Caco-2 (cell line): ENCODE measurements at regions not wholly inside any gene's neighbourhood (a gene's known extent, or its start where the extent isn't known, plus 50 kb on each side); places are given as distances from the start of the nearest gene placed in this dataset.

ENCODE experiments used
- BruUV-seq: library from RNA; stranded (reverse); fragments of 400-500 nt; replicated peaks from 2 replicates; lab custom pipeline; 2021; lab: Mats Ljungman, UMichigan
- CTCF ChIA-PET: fragments of 300-600 bp; sonication (Branson Sonifier 250); formaldehyde crosslinking; loops from one replicate; lab custom pipeline; 2022; ENCODE audit warnings: antibody characterized with exemption; lab: Charles Lee
- POLR2A ChIA-PET: fragments of 300-600 bp; sonication (Branson Sonifier 250); formaldehyde crosslinking; loops from one replicate; lab custom pipeline; 2022; ENCODE audit warnings: antibody characterized with exemption; lab: Charles Lee
- DNase-seq, 2 experiments: peaks; one replicate each; pipeline versions ENCODE4 v3.0.0 to v3.0.0-alpha.2; 2020 to 2022
- H3K27me3 ChIP-seq: replicated peaks from 2 replicates; pipeline ENCODE4 v1.6.0; 2011; ENCODE audit warnings: low read length; ENCODE audit not compliant: control insufficient read depth, insufficient read depth
- H3K36me3 ChIP-seq: 2 replicates; pipeline ENCODE4 v1.5.1; 2011; ENCODE audit warnings: low read length; ENCODE audit not compliant: control insufficient read depth, insufficient read depth
- H3K4me1 ChIP-seq: fragments of 250-450 bp; sonication (Bioruptor Pico); 2 replicates; pipeline ENCODE4 v1.5.1; 2020; ENCODE audit warnings: mild to moderate bottlenecking
- H3K4me3 ChIP-seq: 2 replicates; pipeline ENCODE4 v1.5.1; 2011; ENCODE audit warnings: low read depth, mild to moderate bottlenecking, control low read depth, low read length
- H3K9me3 ChIP-seq: fragments of 250-450 bp; sonication (Bioruptor Pico); 2 replicates; pipeline ENCODE4 v1.5.1; 2020; ENCODE audit warnings: mild to moderate bottlenecking, moderate library complexity
- H3K27ac Mint-ChIP-seq: one replicate; pipeline ENCODE4 v1.8.0; 2022; ENCODE audit warnings: mixed read lengths; ENCODE audit not compliant: unreplicated experiment
- H3K27me3 Mint-ChIP-seq: one replicate; pipeline ENCODE4 v1.8.0; 2022; ENCODE audit warnings: mixed read lengths; ENCODE audit not compliant: insufficient read depth, unreplicated experiment
- H3K36me3 Mint-ChIP-seq: one replicate; pipeline ENCODE4 v1.8.0; 2022; ENCODE audit warnings: mild to moderate bottlenecking, mixed read lengths; ENCODE audit not compliant: insufficient read depth, unreplicated experiment
- H3K4me1 Mint-ChIP-seq: one replicate; pipeline ENCODE4 v1.8.0; 2022; ENCODE audit warnings: low read depth, mixed read lengths; ENCODE audit not compliant: unreplicated experiment
- H3K4me3 Mint-ChIP-seq: one replicate; pipeline ENCODE4 v1.8.0; 2022; ENCODE audit warnings: mild to moderate bottlenecking, moderate library complexity, mixed read lengths; ENCODE audit not compliant: unreplicated experiment
- H3K9me3 Mint-ChIP-seq: one replicate; pipeline ENCODE4 v1.8.0; 2022; ENCODE audit warnings: mixed read lengths; ENCODE audit not compliant: unreplicated experiment
- CTCF ChIP-seq, 2 experiments: fragments of 200-600 bp in 1 of 2; IDR thresholded peaks; 1 replicate in 1 of 2; 2 replicates in 1 of 2; pipeline versions ENCODE4 v1.5.1 to v1.8.0; 2011 to 2022; ENCODE audit warnings: antibody characterized with exemption in 1 of 2, control low read depth in 1 of 2, inconsistent platforms in 1 of 2, low read depth in 1 of 2, low read length in 1 of 2, mild to moderate bottlenecking in 1 of 2, moderate library complexity in 1 of 2; ENCODE audit not compliant: insufficient read depth in 1 of 2, severe bottlenecking in 1 of 2, unreplicated experiment in 1 of 2
- intact Hi-C: fragments of 100-400 bp; cut with micrococcal nuclease; formaldehyde crosslinking; loops from one replicate; pipeline ENCODE4 v1.10.0; 2022; ENCODE audit not compliant: unreplicated experiment

- Histone ChIP-seq H3K27me3 (no peaks in the 10 kb centered on the region), H3K4me1 (no peaks in the 10 kb centered on the region), H3K4me3 (no peak overlapping the region), H3K36me3 (no peaks in the 10 kb centered on the region), H3K9me3 (no peaks in the 10 kb centered on the region)
- Mint-ChIP-seq H3K27me3 (no peaks in the 10 kb centered on the region), H3K4me1 (no peaks in the 10 kb centered on the region), H3K27ac (no peak overlapping the region), H3K9me3 (peaks cover 27% of the 10 kb centered on the region), H3K36me3 (no peaks in the 10 kb centered on the region), H3K4me3 (no peak overlapping the region)
- no TSS peak for BruUV-seq
- ChIA-PET CTCF (no interaction called here), POLR2A (no interaction called here)
- intact Hi-C loops = no loop called here
- DNase-seq = no peak
- no peak for TF ChIP-seq CTCF (IDR thresholded peaks at IDR 0.05; ENCODE audit: insufficient read depth in 1 of 2, low read depth in 1 of 2, low read length in 1 of 2, severe bottlenecking in 1 of 2, unreplicated experiment in 1 of 2)
These were observed 1470.6 kb downstream of the MAT2B start for GRCh38 chr5:164975986-164976385.

GRCh38 chr5:164980480-164980879, 1475.1 kb downstream of the MAT2B start:
- TF ChIP-seq CTCF (IDR thresholded peaks at IDR 0.05; ENCODE audit: insufficient read depth in 1 of 2, low read depth in 1 of 2, low read length in 1 of 2, severe bottlenecking in 1 of 2, unreplicated experiment in 1 of 2) = no peak
- ChIA-PET CTCF (no interaction called here), POLR2A (no interaction called here)
- no peaks in the 10 kb centered on the region for H3K4me1 Mint-ChIP-seq
- DNase-seq = no peak
- H3K27me3 Mint-ChIP-seq = no peaks in the 10 kb centered on the region
- H3K36me3 ChIP-seq = no peaks in the 10 kb centered on the region
- H3K9me3 Mint-ChIP-seq = peaks cover 16% of the 10 kb centered on the region
- intact Hi-C loops = no loop called here
- H3K27me3 ChIP-seq = no peaks in the 10 kb centered on the region
- no peaks in the 10 kb centered on the region for H3K9me3 ChIP-seq
- no peak overlapping the region for H3K4me3 ChIP-seq
- H3K27ac Mint-ChIP-seq = no peak overlapping the region
- no TSS peak for BruUV-seq
- H3K36me3 Mint-ChIP-seq = no peaks in the 10 kb centered on the region
- no peak overlapping the region for H3K4me3 Mint-ChIP-seq
- H3K4me1 ChIP-seq = no peaks in the 10 kb centered on the region

- Mint-ChIP-seq H3K4me1 (no peaks in the 10 kb centered on the region), H3K9me3 (no peaks in the 10 kb centered on the region), H3K36me3 (no peaks in the 10 kb centered on the region), H3K27ac (no peak overlapping the region), H3K27me3 (peaks cover 12% of the 10 kb centered on the region), H3K4me3 (no peak overlapping the region)
- DNase-seq = no peak
- Histone ChIP-seq H3K27me3 (no peaks in the 10 kb centered on the region), H3K4me1 (no peaks in the 10 kb centered on the region), H3K9me3 (no peaks in the 10 kb centered on the region), H3K4me3 (no peak overlapping the region), H3K36me3 (no peaks in the 10 kb centered on the region)
- no peak for TF ChIP-seq CTCF (IDR thresholded peaks at IDR 0.05; ENCODE audit: insufficient read depth in 1 of 2, low read depth in 1 of 2, low read length in 1 of 2, severe bottlenecking in 1 of 2, unreplicated experiment in 1 of 2)
- CTCF ChIA-PET = no interaction called here
- BruUV-seq = no TSS peak
- intact Hi-C loops = no loop called here
- POLR2A ChIA-PET = no interaction called here
These were observed 1492.7 kb downstream of the MAT2B start for GRCh38 chr5:164998142-164998541.
